ENCODE measurements at regions not wholly inside any gene's neighbourhood (a gene's known extent, or its start where the extent isn't known, plus 50 kb on each side); places are given as distances from the start of the nearest gene placed in this dataset.

- no peak for DNase-seq (ENCODE audit: low read depth)
These were observed 89.4 kb upstream of the ATXN1 start for GRCh38 chr6:16850681-16851026.

- DNase-seq (ENCODE audit: low read depth), result no peak
These were observed 88.9 kb upstream of the ATXN1 start for GRCh38 chr6:16849988-16850680.

GRCh38 chr6:16849280-16849987 lies 88.2 kb upstream of the ATXN1 start:
- DNase-seq (ENCODE audit: low read depth), result no peak

GRCh38 chr6:16846399-16846778 lies 85.1 kb upstream of the ATXN1 start:
- no peak for DNase-seq (ENCODE audit: low read depth)

- no peak for DNase-seq (ENCODE audit: low read depth)
These were observed 82.9 kb upstream of the ATXN1 start for GRCh38 chr6:16844183-16844582.

- DNase-seq (ENCODE audit: low read depth), result no peak
These were observed 81.4 kb upstream of the ATXN1 start for GRCh38 chr6:16842676-16843075.

- DNase-seq (ENCODE audit: low read depth), result no peak
These were observed 80.0 kb upstream of the ATXN1 start for GRCh38 chr6:16841241-16841640.

GRCh38 chr6:16840725-16841124 lies 79.5 kb upstream of the ATXN1 start:
- DNase-seq (ENCODE audit: low read depth), result no peak

GRCh38 chr6:16840291-16840690 lies 79.0 kb upstream of the ATXN1 start:
- no peak for DNase-seq (ENCODE audit: low read depth)

GRCh38 chr6:16839631-16840179 lies 78.4 kb upstream of the ATXN1 start:
- no peak for DNase-seq (ENCODE audit: low read depth)

GRCh38 chr6:16837217-16837972 lies 76.1 kb upstream of the ATXN1 start:
- no peak for DNase-seq (ENCODE audit: low read depth)

- DNase-seq (ENCODE audit: low read depth), result no peak
These were observed 75.1 kb upstream of the ATXN1 start for GRCh38 chr6:16836144-16836981.

GRCh38 chr6:16834242-16834641 lies 73.0 kb upstream of the ATXN1 start:
- DNase-seq (ENCODE audit: low read depth), result no peak

- no peak for DNase-seq (ENCODE audit: low read depth)
These were observed 71.5 kb upstream of the ATXN1 start for GRCh38 chr6:16832721-16833120.

- DNase-seq (ENCODE audit: low read depth), result no peak
These were observed 70.8 kb upstream of the ATXN1 start for GRCh38 chr6:16832043-16832567.

- DNase-seq (ENCODE audit: low read depth), result no peak
These were observed 69.9 kb upstream of the ATXN1 start for GRCh38 chr6:16831136-16831535.

GRCh38 chr6:16828058-16828457 lies 66.8 kb upstream of the ATXN1 start:
- no peak for DNase-seq (ENCODE audit: low read depth)

GRCh38 chr6:16827627-16828026 lies 66.4 kb upstream of the ATXN1 start:
- DNase-seq (ENCODE audit: low read depth), result no peak

GRCh38 chr6:16825784-16826183 lies 64.5 kb upstream of the ATXN1 start:
- DNase-seq (ENCODE audit: low read depth), result no peak

- no peak for DNase-seq (ENCODE audit: low read depth)
These were observed 63.8 kb upstream of the ATXN1 start for GRCh38 chr6:16824845-16825685.
